ENCODE measurements at regions not wholly inside any gene's neighbourhood (a gene's known extent, or its start where the extent isn't known, plus 50 kb on each side); places are given as distances from the start of the nearest gene placed in this dataset.

DNA sequence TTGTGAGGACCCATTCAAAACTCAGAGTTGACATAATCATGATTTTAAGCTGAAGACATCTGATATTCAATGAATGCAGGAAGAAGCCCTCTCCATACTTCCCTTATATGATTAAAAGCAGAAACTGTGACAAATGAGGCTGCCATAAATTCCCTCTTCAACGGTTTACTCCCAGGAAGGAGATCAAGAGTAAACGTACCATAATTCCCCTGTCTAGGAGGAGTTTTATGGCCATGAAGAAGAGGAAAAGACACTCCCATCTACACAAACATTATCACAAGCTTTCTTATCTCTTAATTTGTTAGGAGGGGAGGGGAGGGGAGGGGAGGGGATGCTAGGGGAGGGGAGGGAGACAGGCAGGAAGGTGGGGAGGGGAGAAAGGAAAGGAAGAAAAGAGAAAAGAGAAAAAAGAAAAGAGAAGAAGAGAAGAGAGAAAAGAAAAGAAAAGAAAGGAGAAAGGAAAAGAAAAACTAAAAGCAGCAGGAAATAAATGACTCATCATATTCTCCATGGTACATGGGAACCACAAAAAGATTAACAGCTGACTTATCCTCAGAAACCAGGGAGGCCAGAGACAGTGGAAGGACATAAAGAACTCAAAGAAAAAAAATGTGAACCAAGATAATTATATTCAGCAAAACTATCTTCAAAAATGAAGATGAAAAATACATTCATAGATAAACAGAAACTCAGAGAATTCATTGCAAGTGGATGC is 121.6 kb downstream of the ALOX5 start (continued):
- TF ChIP-seq KAT7 (CRISPR knock-in tag; IDR thresholded peaks at IDR 0.05; ENCODE audit: borderline replicate concordance) (no peak), TEAD1 (CRISPR knock-in tag; IDR thresholded peaks at IDR 0.05) (no peak), GTF2A2 (tag; IDR thresholded peaks at IDR 0.05) (no peak), NFATC3 (IDR thresholded peaks at IDR 0.05) (peak; percentile 90; the same call in 1 of the 2 replicates), GABPA (tag; conservative IDR thresholded peaks at IDR 0.05; ENCODE audit: low read depth) (no peak), ZNF75A (CRISPR knock-in tag; IDR thresholded peaks at IDR 0.05) (no peak), MED1 (CRISPR knock-in tag; IDR thresholded peaks at IDR 0.05; ENCODE audit: borderline replicate concordance) (no peak), ZNF224 (CRISPR knock-in tag; IDR thresholded peaks at IDR 0.05) (no peak), PCBP1 (IDR thresholded peaks at IDR 0.05; ENCODE audit: low read depth, low read length, poor library complexity, severe bottlenecking) (no peak), KLF6 (CRISPR knock-in tag; IDR thresholded peaks at IDR 0.05; ENCODE audit: borderline replicate concordance) (no peak), ZNF695 (CRISPR knock-in tag; IDR thresholded peaks at IDR 0.05) (no peak), ZNF511 (CRISPR knock-in tag; IDR thresholded peaks at IDR 0.05) (no peak)
- TF ChIP-seq, protein P1, sequence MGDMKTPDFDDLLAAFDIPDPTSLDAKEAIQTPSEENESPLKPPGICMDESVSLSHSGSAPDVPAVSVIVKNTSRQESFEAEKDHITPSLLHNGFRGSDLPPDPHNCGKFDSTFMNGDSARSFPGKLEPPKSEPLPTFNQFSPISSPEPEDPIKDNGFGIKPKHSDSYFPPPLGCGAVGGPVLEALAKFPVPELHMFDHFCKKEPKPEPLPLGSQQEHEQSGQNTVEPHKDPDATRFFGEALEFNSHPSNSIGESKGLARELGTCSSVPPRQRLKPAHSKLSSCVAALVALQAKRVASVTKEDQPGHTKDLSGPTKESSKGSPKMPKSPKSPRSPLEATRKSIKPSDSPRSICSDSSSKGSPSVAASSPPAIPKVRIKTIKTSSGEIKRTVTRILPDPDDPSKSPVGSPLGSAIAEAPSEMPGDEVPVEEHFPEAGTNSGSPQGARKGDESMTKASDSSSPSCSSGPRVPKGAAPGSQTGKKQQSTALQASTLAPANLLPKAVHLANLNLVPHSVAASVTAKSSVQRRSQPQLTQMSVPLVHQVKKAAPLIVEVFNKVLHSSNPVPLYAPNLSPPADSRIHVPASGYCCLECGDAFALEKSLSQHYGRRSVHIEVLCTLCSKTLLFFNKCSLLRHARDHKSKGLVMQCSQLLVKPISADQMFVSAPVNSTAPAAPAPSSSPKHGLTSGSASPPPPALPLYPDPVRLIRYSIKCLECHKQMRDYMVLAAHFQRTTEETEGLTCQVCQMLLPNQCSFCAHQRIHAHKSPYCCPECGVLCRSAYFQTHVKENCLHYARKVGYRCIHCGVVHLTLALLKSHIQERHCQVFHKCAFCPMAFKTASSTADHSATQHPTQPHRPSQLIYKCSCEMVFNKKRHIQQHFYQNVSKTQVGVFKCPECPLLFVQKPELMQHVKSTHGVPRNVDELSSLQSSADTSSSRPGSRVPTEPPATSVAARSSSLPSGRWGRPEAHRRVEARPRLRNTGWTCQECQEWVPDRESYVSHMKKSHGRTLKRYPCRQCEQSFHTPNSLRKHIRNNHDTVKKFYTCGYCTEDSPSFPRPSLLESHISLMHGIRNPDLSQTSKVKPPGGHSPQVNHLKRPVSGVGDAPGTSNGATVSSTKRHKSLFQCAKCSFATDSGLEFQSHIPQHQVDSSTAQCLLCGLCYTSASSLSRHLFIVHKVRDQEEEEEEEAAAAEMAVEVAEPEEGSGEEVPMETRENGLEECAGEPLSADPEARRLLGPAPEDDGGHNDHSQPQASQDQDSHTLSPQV (IDR thresholded peaks at IDR 0.05), result no peak
- TF ChIP-seq, protein P2, sequence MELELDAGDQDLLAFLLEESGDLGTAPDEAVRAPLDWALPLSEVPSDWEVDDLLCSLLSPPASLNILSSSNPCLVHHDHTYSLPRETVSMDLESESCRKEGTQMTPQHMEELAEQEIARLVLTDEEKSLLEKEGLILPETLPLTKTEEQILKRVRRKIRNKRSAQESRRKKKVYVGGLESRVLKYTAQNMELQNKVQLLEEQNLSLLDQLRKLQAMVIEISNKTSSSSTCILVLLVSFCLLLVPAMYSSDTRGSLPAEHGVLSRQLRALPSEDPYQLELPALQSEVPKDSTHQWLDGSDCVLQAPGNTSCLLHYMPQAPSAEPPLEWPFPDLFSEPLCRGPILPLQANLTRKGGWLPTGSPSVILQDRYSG (tag; conservative IDR thresholded peaks at IDR 0.05; ENCODE audit: low read depth), result no peak

Data from K562 (cell line).